ENCODE measurements at regions not wholly inside any gene's neighbourhood (a gene's known extent, or its start where the extent isn't known, plus 50 kb on each side); places are given as distances from the start of the nearest gene placed in this dataset.
"Not testable (repeated sequence)": the region's sequence is repeated elsewhere in the genome, so short reads cannot be mapped to it uniquely, and the experiment has no call there.

- TF ChIP-seq PBX3 (IDR thresholded peaks at IDR 0.05): no peak
- no peak for TF ChIP-seq CTCF (IDR thresholded peaks at IDR 0.05)
- no peak for TF ChIP-seq KDM5A (IDR thresholded peaks at IDR 0.05)
- TF ChIP-seq TP53 (CRISPR knock-in tag; IDR thresholded peaks at IDR 0.05): no peak
- TF ChIP-seq ZSCAN20 (CRISPR knock-in tag; IDR thresholded peaks at IDR 0.05): no peak
Measured at GRCh38 chr3:194893121-194893987, 207.7 kb downstream of the FAM43A start (continued).

- no peak for TF ChIP-seq HMGXB4 (CRISPR knock-in tag; IDR thresholded peaks at IDR 0.05; ENCODE audit: borderline replicate concordance)
- no peak overlapping the region for H3K4me3 ChIP-seq
- H3K4me2 ChIP-seq: no peak overlapping the region
- H3K27ac ChIP-seq: no peak overlapping the region
- ATAC-seq (no peak), DNase-seq (ENCODE audit: low read depth in 1 of 2, low spot score in 1 of 2) (no peak), FAIRE-seq (no peak)
- H3K4me1 ChIP-seq: no peaks in the 10 kb centered on the region
- peaks cover 6% of the 10 kb centered on the region; the same call in 1 of the 3 replicates for H3K9me3 ChIP-seq
- POLR2A ChIA-PET: no interaction called here
- CTCF ChIA-PET: no interaction called here
Measured at GRCh38 chr3:194894538-194894937, 208.9 kb downstream of the FAM43A start.

GRCh38 chr3:194900854-194901522 is 215.3 kb downstream of the FAM43A start:
- ATAC-seq: no peak
- H3K27ac ChIP-seq: no peak overlapping the region
- TF ChIP-seq HMGXB4 (CRISPR knock-in tag; IDR thresholded peaks at IDR 0.05; ENCODE audit: borderline replicate concordance) (no peak), CBX8 (IDR thresholded peaks at IDR 0.05) (no peak), HOXA7 (CRISPR knock-in tag; IDR thresholded peaks at IDR 0.05) (no peak), EHF (CRISPR knock-in tag; IDR thresholded peaks at IDR 0.05) (no peak), FOSB (CRISPR knock-in tag; IDR thresholded peaks at IDR 0.05) (no peak), KDM5A (IDR thresholded peaks at IDR 0.05) (no peak), CTCF (IDR thresholded peaks at IDR 0.05) (no peak), JUN (IDR thresholded peaks at IDR 0.05) (no peak), RAD21 (conservative IDR thresholded peaks at IDR 0.05 in 1 of 2, IDR thresholded peaks at IDR 0.05 in 1 of 2) (no peak), HOXB13 (CRISPR knock-in tag; IDR thresholded peaks at IDR 0.05; ENCODE audit: low read depth) (no peak)
- peaks cover 3% of the 10 kb centered on the region; the same call in 1 of the 3 replicates for H3K9me3 ChIP-seq
- no peak for DNase-seq (ENCODE audit: low read depth in 1 of 2, low spot score in 1 of 2)
- POLR2A ChIA-PET: no interaction called here
- no peak overlapping the region for H3K4me2 ChIP-seq
- H3K4me1 ChIP-seq: no peaks in the 10 kb centered on the region
- 24% methylated on average over 4 of the region's 4 CpGs for WGBS (ENCODE audit: missing lambda C conversion rate)
- no peak for FAIRE-seq
- CTCF ChIA-PET: no interaction called here
- H3K4me3 ChIP-seq: no peak overlapping the region

GRCh38 chr3:194903447-194903846 is 217.8 kb downstream of the FAM43A start:
- POLR2A ChIA-PET; H3K4me3 ChIP-seq; H3K27ac ChIP-seq; CTCF ChIA-PET; H3K4me1 ChIP-seq; H3K4me2 ChIP-seq; DNase-seq (ENCODE audit: low read depth in 1 of 2, low spot score in 1 of 2); FAIRE-seq; ATAC-seq; H3K9me3 ChIP-seq: not testable (repeated sequence)
- WGBS (ENCODE audit: missing lambda C conversion rate): 12% methylated on average over 2 of the region's 2 CpGs

GRCh38 chr3:194904999-194905398 is 219.3 kb downstream of the FAM43A start:
- H3K4me2 ChIP-seq; H3K27ac ChIP-seq; POLR2A ChIA-PET; DNase-seq (ENCODE audit: low read depth in 1 of 2, low spot score in 1 of 2); FAIRE-seq; H3K4me3 ChIP-seq; ATAC-seq; H3K9me3 ChIP-seq; H3K4me1 ChIP-seq; CTCF ChIA-PET: not testable (repeated sequence)
- 33% methylated on average over 3 of the region's 3 CpGs for WGBS (ENCODE audit: missing lambda C conversion rate)

All from A549 (cell line).